ENCODE measurements at regions not wholly inside any gene's neighbourhood (a gene's known extent, or its start where the extent isn't known, plus 50 kb on each side); places are given as distances from the start of the nearest gene placed in this dataset.
"Not testable (repeated sequence)": the region's sequence is repeated elsewhere in the genome, so short reads cannot be mapped to it uniquely, and the experiment has no call there.

DNA sequence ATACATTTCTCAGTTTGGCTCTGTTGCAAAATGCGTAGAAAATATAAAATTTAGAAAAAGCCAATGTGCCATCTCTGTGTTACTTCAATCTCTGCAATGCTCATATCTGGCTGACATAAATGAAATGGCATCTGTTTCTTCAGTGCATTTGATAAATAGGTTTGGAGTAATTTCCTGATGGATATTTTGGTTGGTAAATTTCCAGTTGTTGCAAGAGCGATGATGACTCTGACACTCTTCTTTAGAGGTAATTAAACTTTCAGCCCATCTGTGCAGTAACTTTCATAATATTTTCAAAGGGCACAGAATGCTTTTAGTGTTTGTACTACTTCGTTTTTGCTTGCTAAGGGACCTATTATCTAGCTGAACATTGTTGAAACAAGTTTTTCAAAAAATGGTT is 1286.4 kb downstream of the PCDH9 start:
- no peak for DNase-seq

DNA sequence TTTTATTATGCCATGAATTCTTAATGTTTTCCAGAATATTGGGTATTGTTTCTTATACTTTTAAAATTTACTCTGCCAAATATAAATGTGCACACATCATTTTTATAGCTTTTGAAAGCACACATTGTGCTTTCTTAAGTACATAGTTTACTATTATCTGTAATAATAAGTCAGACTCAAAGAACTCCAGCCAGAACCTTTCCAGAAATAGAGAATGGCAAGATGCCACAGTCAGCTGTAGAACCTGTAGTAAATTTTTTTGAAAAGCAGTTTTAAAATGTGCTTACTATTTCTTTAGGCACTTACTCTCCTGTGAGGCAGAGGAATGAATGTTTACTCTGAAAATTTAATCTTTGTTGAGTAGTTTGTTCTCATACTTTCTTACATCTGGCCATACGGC is 1287.1 kb downstream of the PCDH9 start:
- DNase-seq: peak in 1 of 2 donors; percentile 1

DNA sequence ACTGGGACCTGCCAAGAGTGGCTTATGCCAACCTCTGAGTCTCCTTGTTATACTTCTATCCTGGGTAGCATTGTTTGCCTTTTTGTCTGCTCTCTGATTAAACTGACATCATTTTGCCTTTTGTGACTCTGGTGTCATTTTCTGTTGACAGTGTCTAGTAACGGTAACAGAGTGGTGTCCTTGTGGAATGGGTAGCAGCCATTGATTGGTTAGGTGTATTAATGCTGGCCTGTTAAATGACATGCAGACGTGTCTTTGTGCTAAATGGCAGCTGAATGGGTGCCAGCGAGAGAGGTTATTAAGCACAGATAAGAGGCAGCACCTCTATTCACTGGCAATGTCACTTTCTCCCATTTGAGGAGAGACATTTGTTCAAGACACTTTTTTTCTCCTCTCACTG is 1289.4 kb downstream of the PCDH9 start:
- DNase-seq: no peak

DNA sequence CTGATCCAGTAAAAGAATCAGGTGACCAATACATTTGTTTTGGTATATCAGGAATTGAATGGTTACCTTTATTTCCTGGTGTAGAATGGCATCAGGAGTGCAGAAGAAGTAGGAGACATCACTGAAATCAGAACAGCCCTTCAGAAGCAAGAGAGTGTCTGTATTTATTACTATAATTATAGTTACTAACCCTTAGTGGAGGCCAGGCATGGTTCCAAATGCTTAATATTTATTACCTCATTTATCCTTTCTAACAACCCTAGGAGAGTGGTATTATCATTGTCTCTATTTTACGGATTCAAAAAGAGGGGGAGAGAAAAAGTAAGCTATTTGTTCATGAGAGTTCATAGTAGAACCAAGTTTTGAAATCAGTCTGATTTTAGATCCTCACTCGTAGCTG is 1292.9 kb downstream of the PCDH9 start:
- DNase-seq: no peak

DNA sequence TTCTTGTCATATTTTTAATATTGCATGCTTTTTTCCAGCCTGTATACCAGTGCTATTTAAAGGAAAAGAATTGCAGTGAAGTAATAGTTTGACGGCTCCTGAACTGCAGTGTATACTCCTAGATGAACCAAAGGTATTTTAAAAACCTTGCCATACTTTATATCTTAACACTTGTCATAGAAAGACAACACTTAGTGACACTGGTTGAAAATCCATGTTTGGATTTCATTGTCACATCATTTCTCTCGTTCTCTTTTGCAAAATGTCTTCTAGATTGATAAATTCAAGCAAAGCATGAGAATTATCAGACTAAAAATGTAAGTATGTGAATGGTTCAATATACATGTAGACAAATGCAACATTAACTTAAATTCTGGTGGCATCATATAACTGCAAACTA is 1293.9 kb downstream of the PCDH9 start:
- DNase-seq: no peak

DNA sequence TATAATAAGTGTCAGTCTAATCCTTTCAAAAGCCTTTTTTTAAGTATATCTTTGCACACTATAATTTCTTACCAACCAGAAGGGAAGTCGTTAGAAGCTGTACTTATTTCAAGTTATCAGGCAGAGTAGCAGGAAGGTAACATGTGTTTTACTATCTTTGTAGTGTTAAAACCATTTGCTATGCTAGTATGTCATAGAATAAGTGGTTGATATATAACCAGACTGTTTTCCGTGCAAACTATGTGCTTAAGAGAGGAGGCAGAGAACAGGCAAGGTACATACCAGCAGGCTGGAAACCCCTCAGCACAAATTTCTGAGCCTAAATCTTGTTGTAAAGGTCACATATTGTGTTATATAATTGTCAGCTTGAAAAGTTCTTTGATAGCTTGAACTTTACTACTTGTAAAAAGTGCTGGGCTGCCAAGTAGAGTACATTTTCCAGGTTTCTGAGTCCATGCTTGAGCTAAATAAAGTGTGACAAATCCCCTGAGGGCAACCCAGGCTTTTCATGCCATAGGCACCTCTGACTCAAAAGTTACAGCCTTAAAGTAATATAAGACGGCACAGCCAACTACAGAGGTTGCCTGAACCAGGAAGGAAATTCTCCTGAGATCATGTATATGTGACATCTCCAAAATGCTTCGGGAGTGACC is 1297.4 kb downstream of the PCDH9 start:
- DNase-seq: no peak

DNA sequence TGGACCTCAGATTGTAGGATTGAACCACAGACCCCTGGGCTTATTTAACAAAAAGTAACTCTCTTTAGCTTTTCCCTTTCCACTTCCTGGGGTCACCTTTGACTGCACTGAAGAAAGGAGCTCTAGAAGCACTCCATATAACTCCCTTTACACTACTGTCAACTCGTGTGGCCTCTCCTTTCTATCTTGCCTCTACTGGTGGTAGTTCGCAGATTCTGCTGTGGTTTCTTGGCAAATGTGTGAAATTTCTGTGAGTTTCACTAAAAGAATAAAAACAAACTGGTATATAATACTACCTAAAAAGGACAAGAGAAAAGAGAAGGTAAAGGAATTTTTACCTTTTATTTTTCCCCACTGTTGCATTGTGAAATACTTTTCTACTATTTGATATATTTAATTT is 1298.1 kb downstream of the PCDH9 start:
- no peak for DNase-seq

DNA sequence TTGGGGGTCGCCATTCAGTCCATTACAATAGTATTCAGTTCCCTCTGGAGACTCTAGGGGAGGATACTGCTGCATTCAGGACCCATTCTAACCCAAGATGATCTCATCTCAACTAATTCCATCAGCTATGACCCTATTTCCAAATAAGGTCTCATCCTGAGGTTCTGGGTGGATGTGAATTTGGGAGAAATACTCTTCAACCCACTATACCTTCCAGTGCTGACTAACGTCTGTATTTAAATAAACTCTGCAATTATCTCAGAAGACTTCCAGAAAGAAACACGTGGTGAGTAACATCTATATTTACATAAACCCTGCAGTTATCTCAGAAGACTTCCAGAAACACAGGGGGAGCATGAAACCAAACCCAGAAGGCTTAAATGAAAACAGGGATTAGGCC is 1300.7 kb downstream of the PCDH9 start:
- DNase-seq: no peak

DNA sequence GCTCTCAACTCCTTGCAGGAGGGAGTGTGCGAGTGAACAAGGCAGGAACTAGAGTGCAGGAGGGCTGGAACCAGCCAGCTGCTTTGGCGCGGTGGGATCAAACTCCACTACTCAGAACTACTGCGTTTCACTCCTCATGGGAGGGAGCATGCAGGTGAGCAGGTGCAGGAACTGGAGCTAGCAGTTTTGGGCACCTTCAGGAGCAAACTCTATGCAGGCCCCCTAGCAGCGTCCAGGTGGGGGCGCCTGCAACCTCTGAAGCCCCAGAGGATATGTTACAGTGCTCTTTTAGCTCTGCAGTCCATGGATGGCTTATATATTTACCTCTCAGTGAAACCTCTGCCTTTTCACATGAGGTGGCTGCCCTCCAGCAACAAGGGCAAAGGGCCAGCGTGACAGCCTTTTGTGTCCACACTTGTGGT is 1303.4 kb downstream of the PCDH9 start:
- DNase-seq: peak; percentile 15 to 18

DNA sequence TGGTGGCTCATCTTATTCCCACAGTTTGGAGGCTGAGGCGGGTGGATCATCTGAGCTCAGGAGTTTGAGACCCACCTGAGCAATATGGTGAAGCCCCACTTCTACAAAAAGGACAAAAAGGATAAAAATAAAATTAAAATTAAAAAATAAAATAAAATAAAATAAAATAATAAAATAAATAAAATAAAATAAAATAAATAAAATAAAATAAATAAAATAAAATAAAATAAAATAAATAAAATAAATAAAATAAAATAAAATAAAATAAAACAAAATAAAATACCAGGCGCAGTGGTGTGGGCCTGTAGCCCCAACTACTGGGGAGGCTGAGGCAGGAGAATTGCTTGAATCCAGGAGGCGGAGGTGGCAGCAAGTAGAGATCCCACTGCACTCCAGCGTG is 1307.3 kb downstream of the PCDH9 start:
- DNase-seq: not testable (repeated sequence)

DNA sequence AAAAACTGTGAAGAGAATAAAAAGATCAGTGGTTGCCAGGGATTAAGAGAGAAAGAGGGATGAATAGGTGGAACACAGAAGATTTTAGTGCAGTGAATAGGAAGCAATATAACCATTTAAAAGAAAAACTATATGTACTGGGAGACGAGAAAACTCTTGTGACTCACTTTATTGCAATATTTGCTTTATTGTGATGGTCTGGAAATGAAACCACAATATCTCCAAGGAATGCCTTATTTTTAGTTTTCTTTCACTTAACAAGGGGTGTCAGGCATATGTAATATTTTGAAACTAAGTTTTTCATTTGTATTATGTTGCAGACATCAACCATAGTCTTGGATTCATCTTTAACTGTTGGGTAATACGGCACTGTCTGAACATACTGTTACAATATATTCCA is 1308.2 kb downstream of the PCDH9 start:
- DNase-seq: no peak

DNA sequence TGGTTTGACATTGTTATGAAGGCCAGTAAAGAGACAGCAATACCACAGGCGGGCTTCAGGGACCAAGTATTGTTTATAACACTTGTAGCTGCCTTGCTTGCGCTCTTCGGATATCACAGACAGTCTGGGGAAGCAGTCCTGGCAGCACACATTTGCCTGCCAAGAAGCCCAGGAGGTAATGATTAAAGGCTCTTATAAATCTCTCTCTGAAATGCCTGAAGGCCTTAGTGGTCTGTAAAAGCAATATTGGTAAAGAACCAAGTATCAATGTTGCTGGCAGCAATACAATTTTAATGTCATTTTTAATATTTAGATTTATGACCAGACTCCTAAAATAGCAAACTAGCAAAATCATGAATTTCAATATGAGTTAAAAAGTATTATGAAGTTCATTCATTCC is 1312.4 kb downstream of the PCDH9 start:
- DNase-seq: no peak

DNA sequence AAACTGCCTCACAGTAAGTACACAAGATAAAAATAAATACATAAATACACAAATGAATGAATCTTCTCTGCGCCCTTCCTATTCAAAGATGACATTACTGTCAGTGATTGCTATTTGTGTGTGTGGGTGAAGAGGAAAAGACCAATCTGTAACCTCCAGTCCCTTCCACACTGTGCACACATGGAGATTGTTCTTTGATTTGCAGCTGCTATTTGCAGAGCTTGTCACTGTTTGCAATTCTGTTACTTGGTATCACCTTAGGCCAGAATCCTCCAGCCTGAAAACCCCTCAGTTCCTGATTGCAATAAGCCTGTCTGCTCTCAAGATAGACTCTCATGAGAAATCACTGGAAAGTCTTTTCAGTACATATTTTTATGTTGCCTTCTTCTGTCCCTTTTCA is 1314.9 kb downstream of the PCDH9 start:
- DNase-seq: no peak

DNA sequence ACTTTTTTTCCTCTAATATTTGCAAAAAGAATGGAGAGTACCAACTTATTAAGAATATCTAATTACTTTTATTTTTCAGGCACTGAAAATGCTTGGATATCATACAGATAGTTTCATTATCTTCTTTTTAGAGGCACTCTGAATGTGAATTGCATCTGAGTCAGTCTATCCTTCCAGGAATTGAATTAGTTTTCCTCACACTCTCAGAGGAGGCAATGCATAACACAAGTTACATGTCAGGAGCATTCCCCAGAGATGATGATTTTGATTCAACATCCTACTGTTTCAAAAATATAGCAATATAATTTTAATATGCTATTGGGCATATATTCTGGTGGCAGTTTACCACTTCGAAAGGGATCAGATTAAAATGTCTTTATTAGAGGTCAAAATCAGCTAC is 1315.4 kb downstream of the PCDH9 start:
- no peak for DNase-seq

DNA sequence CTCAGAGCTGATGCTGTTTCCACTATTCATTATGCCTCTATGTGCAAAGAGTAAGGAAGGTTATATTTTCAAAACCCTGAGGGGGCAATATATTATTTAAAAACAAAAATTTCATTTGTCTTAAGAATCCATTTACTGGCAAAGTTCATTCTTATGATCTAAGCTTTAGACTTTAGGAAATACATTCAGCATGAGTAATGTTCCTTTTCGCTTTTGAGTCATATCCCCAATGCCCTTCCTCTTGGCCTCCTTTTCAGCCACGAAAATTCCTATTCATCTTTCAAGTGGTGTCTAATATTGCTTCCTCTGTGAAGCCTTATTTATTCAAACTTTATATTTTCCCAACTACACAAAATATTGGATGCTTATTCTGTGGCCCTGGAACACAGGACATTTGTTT is 1317.0 kb downstream of the PCDH9 start:
- no peak for DNase-seq

DNA sequence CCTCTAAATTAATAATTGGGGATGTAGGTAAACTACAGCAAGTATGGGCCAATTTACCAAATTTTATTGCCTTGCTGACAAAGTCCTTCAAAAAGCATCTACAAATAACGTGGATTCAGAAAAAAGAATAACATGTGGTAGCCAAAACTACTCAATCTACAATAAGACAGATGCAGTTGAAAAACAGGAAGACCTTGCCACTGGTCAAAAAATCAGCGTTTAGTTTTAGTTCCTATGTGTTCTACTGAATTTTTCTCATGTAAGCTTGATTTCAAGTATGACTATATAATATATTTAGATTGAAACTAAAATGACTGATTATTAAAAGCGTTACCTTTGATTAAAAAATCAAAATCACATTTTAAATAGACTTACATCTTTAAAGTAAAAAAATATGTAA is 1317.6 kb downstream of the PCDH9 start:
- DNase-seq: no peak

DNA sequence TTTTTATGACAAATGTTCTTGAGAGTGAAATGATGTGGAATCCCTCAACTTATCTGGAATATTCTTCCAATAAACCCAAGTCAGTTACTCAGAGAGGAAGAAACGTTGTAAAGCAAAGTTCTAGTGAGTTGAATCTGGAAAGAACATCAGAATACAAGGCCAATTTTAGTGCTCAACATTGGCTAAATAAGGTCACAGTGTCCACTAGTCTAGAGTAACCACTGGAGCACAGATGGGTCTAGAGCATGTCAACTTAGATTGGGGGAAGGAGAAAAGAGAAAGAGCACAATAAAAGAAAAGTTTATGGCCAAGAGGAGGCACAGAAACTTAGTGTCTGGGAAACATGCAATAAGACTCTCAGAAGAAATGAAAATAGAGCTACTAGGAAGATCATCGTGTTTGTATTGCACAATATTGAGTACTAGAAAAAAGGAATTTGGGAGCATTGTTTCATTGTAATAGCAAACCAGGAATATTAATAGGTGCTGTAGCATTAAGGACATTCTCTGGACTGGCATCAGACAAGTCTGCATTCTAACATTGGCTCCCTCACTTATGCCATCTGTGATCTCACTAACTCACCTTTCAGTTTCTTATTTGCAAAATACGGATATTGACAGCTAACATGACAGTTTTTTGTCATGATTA is 1318.5 kb downstream of the PCDH9 start:
- DNase-seq: no peak

DNA sequence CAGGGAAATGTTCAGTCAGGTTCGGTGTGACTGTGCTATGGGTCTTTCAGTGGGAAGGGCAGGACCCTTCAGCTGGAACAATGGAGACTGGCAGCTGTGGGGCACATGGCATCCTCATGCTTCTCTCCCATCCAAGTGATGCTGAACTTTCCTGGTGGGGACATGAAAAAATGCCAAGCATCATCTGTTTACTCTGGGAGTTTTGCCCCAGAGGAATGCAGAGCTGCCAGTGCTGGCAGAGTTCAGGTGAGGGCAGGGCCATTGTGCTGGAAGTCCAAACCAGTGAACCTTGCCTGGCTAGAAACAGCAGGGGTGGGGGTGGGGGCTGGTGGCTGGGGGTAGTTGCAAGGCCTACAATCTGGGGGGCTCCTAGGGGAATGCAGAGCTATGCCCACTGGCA is 1320.6 kb downstream of the PCDH9 start:
- DNase-seq: no peak

DNA sequence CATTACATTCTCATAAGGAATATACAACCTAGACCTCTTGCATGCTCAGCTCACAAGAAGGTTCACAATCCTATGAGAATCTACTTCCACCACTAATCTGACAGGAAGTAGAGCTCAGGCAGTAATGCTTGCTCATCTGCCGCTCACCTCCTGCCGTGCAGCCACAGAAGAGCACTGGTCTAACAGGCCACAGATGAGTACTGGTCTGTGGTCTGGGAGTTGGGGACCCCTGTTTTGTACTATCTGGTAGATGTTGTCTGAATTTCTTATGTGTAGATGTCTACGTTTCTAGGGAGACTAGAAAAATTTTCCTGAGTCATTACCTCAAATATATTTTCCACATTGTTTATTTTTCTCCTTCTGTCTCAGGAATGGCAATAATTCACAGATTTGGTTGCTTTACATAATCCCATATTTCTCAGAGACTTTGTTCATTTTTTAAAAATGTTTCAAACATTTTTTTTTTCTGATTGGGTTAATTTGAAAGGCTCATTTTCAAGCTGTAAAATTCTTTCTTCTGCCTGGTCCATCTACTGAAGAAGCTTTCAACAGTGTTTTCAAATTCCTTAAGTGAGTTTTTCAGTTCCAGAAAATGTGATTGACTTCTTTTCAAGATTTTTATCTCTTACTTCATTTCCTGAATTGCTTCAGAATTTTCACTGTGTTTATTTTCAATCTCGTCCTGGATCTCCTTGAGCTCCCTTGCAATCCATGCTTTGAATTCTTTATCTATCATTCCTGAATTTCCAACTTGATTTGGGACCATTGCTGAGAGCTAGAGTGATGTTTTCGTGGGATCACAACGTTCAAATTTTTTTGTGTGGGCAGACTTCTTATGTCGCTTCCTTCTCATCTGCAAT is 1322.2 kb downstream of the PCDH9 start:
- no peak for DNase-seq

DNA sequence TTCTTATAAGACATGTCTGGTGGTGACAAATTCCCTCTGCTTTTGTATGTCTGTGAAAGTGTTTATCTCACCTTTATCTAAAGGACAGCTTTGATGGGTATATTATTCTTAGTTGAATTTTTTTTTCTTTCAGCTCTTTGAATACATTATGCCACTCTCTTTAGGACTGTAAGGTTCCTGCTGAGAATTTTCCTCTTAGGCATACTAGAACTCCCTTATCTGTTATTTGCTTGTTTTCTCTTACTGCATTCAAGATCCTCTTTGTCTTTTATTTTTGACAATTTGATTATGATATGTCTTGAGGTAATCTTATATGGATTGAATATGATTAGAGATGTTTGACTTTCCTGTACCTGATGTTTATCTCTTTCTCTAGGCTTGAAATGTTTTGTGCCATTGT is 1328.4 kb downstream of the PCDH9 start:
- DNase-seq: no peak

DNA sequence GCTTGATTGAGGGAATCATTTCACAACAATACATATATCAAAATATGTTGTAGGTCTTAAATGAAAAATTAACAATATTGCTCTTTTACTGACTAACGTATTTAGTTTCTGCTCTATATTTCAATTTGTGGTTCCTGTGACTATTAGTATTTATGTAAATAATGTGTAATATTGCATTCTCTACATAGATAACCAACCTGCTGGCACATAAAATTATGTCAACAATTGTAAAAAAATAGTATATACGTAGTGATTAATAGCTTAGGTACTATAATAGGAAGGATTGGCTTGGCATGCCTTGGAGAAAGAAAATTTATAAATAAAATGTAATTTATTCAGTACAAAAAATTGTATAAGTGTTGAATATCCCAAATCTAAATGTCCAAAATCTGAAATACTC is 1336.1 kb downstream of the PCDH9 start:
- DNase-seq: no peak

DNA sequence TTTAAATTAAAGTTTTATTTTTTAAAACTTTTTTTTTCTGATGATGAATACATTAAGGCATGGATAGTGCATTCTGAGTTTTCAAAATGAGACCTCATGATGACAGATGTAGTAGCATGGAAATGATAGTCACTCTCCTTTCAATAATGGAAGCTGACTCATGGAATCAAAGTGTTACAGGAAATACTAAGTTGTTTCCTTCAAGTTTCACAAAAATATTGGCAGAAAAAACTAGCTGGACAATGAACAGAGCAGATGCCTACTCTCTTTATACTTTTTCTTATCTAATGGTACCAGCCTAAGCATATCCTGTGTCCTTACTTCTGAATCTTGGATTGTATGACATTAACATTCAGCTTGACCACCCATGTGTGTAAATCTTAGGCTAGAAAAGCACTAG is 1337.3 kb downstream of the PCDH9 start:
- DNase-seq: no peak

DNA sequence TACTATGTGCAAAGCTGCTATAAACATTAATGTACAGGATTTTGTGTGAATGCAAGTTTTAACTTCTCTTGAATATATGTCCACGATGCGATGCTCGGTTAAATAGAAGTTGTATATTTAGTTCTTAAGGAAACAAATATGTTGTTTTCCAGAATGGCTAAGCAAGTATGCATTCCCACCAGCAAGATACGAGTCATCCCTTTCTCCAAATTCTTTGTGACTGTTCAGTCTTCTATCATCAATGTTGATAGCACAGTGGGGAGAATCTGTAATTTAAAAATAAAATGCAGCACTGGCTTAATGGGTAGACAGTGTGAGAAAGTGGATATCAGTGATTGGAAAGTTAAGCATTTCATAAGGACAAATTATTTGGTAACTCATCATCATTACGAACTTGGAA is 1340.8 kb downstream of the PCDH9 start:
- DNase-seq: no peak
